ENCODE measurements at regions not wholly inside any gene's neighbourhood (a gene's known extent, or its start where the extent isn't known, plus 50 kb on each side); places are given as distances from the start of the nearest gene placed in this dataset.

DNA sequence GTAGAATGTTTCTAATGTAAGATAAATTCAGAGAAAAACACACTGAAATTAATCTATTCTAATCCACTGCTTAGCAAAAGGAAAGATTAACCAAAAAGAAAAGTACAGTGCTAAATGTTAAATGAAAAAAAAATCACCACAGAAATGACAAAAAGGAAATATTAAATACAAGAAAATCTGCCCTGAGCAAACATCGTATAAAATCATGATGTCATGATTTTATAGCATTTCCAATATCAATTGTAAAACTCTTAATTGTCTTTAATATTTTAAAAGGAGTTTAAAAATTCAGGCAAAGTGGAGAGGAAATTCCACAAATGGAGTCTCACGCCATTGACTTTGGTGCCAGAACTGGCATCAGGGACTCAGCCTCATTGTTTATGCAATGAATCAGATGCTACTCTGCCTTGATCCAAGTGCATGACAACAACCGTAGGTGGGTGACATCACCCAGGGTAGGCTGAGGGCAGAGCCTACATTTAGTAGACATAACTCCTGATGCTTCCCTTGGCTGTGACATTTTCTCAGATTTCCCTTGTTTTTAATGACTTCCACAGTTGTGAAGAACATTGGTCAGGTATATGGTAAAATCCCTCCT is 696.8 kb downstream of the SEMA5A start:
- no peaks in the 10 kb centered on the region for H3K4me1 ChIP-seq (ENCODE audit: control insufficient read depth, insufficient read depth, low read length)
- H3K4me3 ChIP-seq (ENCODE audit: low read length): no peak overlapping the region
- no peak for DNase-seq
- no peaks in the 10 kb centered on the region for H3K9me3 ChIP-seq (replicated peaks; ENCODE audit: control insufficient read depth, low read depth, low read length)
- no peaks in the 10 kb centered on the region for H3K27me3 ChIP-seq (ENCODE audit: control insufficient read depth, insufficient read depth, low read length)
- H3K36me3 ChIP-seq (ENCODE audit: control insufficient read depth, insufficient read depth, low read length): no peaks in the 10 kb centered on the region
- 100% methylated on average over 1 of the region's 3 CpGs for WGBS (ENCODE audit: insufficient coverage)
- no peak overlapping the region for H3K27ac ChIP-seq (ENCODE audit: low read length)

DNA sequence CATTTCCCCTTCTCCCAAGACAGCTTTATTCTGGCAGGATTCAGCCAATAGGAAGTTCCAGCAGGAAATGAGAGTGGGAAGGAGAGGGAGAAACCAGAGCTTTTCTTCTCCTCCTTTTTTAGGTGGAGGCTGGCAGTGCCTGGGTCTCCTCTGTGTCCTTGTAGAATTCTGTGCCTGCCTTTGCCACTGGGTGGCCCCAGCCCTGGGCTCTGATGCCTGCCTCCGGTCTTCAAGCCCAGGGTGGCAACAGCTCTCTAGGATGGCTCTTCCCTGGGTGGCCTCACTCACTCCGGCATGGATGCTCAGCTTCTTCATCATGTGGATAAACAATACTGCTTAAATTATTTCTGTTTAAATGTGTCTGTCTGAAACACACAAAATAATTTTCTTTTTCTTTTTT is 694.8 kb downstream of the SEMA5A start:
- no peak for DNase-seq
- WGBS (ENCODE audit: insufficient coverage): 80% methylated on average over 1 of the region's 2 CpGs
- H3K36me3 ChIP-seq (ENCODE audit: control insufficient read depth, insufficient read depth, low read length): no peaks in the 10 kb centered on the region
- H3K27ac ChIP-seq (ENCODE audit: low read length): no peak overlapping the region
- H3K9me3 ChIP-seq (replicated peaks; ENCODE audit: control insufficient read depth, low read depth, low read length): no peaks in the 10 kb centered on the region
- no peaks in the 10 kb centered on the region for H3K27me3 ChIP-seq (ENCODE audit: control insufficient read depth, insufficient read depth, low read length)
- H3K4me3 ChIP-seq (ENCODE audit: low read length): no peak overlapping the region
- H3K4me1 ChIP-seq (ENCODE audit: control insufficient read depth, insufficient read depth, low read length): no peaks in the 10 kb centered on the region

DNA sequence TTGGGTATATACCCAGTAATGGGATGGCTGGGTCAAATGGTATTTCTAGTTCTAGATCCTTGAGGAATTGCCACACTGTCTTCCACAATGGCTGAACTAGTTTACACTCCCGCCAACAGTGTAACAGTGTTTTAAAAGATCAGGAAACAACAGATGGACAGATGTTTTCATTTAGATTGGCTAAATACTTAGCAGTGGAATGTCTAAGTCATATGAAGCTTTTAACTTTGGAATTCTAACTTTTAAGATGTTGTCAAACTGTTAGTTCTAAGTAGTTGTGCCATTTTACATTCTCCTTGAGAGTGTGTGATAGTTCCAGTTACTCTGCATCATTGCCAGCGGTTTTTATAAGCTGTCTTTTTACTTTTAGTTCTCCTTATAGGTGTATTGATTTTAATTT is 688.8 kb downstream of the SEMA5A start:
- DNase-seq: no peak
- no CpG with 5 or more reads among the region's 2 CpGs for WGBS (ENCODE audit: insufficient coverage)
- Histone ChIP-seq H3K4me3 (ENCODE audit: low read length) (no peak overlapping the region), H3K9me3 (replicated peaks; ENCODE audit: control insufficient read depth, low read depth, low read length) (no peaks in the 10 kb centered on the region), H3K27ac (ENCODE audit: low read length) (no peak overlapping the region), H3K27me3 (ENCODE audit: control insufficient read depth, insufficient read depth, low read length) (no peaks in the 10 kb centered on the region), H3K36me3 (ENCODE audit: control insufficient read depth, insufficient read depth, low read length) (no peaks in the 10 kb centered on the region), H3K4me1 (ENCODE audit: control insufficient read depth, insufficient read depth, low read length) (no peaks in the 10 kb centered on the region)

DNA sequence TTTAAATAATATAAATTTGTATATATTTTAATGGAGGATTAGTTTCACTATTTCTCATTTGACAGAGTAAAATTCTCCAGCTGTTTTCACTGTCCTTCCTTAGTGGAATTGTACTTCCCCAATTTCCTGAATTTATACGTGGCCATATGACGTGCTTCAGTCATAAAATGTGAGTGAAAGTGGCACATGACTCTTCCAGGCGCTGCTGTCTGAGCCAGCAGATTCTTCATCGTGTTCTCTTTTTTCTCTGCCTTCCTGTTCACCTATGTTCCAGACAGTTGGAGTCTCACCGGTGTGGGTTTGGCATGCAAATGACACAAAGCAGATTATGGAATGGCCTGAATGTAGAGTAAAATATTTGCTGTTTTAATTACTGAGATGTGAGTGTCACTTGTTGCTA is 684.1 kb downstream of the SEMA5A start:
- Histone ChIP-seq H3K4me3 (ENCODE audit: low read length) (no peak overlapping the region), H3K4me1 (ENCODE audit: control insufficient read depth, insufficient read depth, low read length) (no peaks in the 10 kb centered on the region), H3K9me3 (replicated peaks; ENCODE audit: control insufficient read depth, low read depth, low read length) (no peaks in the 10 kb centered on the region), H3K27ac (ENCODE audit: low read length) (no peak overlapping the region), H3K36me3 (ENCODE audit: control insufficient read depth, insufficient read depth, low read length) (no peaks in the 10 kb centered on the region), H3K27me3 (ENCODE audit: control insufficient read depth, insufficient read depth, low read length) (no peaks in the 10 kb centered on the region)
- no CpG with 5 or more reads among the region's 5 CpGs for WGBS (ENCODE audit: insufficient coverage)
- DNase-seq: no peak

DNA sequence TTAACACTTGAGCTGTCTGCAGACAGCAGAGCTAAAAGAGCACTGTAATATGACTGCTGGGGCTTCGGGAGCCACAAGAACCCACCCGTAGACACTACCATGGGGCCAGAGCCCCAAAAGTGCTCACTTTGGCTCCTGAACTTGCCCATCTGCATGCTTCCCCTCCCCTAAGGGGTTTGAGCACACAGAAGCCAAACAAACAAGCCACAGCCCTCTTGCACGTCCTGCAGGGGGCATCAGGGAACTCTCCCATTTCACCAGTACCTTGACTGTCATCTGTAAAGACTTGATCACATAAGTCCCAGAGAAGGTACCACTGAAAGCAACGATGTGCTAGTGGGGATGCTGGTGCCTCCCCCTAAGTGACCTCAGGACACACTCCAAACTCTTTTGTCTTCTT is 681.8 kb downstream of the SEMA5A start:
- H3K4me1 ChIP-seq (ENCODE audit: control insufficient read depth, insufficient read depth, low read length): no peaks in the 10 kb centered on the region
- no peak overlapping the region for H3K27ac ChIP-seq (ENCODE audit: low read length)
- H3K4me3 ChIP-seq (ENCODE audit: low read length): no peak overlapping the region
- WGBS (ENCODE audit: insufficient coverage): 80% methylated on average over 2 of the region's 4 CpGs
- no peak for DNase-seq
- no peaks in the 10 kb centered on the region for H3K9me3 ChIP-seq (replicated peaks; ENCODE audit: control insufficient read depth, low read depth, low read length)
- no peaks in the 10 kb centered on the region for H3K36me3 ChIP-seq (ENCODE audit: control insufficient read depth, insufficient read depth, low read length)
- no peaks in the 10 kb centered on the region for H3K27me3 ChIP-seq (ENCODE audit: control insufficient read depth, insufficient read depth, low read length)

DNA sequence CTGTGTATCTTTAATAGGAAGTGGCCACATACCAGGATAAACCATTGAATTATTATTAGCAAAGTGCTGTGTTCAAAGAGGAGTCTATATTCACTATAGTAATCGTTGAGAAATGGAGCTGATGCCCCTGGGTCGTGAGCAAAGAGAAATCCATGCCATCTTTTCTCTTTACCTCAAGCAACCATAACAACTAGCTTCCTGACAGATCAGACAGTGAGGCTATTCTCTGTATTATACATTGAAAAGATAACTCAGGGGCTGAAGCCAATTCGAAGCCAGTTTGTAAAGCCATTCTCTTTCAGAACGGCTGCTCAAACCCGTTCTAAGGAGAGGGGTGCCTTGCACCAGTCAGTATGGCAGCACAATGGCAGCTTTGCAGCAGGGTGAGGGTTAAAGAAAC is 680.6 kb downstream of the SEMA5A start:
- H3K4me3 ChIP-seq (ENCODE audit: low read length): no peak overlapping the region
- H3K27ac ChIP-seq (ENCODE audit: low read length): no peak overlapping the region
- DNase-seq: no peak
- H3K4me1 ChIP-seq (ENCODE audit: control insufficient read depth, insufficient read depth, low read length): no peaks in the 10 kb centered on the region
- no peaks in the 10 kb centered on the region for H3K36me3 ChIP-seq (ENCODE audit: control insufficient read depth, insufficient read depth, low read length)
- H3K27me3 ChIP-seq (ENCODE audit: control insufficient read depth, insufficient read depth, low read length): peaks cover 2% of the 10 kb centered on the region
- WGBS (ENCODE audit: insufficient coverage): 69% methylated on average over 2 of the region's 5 CpGs
- no peaks in the 10 kb centered on the region for H3K9me3 ChIP-seq (replicated peaks; ENCODE audit: control insufficient read depth, low read depth, low read length)

DNA sequence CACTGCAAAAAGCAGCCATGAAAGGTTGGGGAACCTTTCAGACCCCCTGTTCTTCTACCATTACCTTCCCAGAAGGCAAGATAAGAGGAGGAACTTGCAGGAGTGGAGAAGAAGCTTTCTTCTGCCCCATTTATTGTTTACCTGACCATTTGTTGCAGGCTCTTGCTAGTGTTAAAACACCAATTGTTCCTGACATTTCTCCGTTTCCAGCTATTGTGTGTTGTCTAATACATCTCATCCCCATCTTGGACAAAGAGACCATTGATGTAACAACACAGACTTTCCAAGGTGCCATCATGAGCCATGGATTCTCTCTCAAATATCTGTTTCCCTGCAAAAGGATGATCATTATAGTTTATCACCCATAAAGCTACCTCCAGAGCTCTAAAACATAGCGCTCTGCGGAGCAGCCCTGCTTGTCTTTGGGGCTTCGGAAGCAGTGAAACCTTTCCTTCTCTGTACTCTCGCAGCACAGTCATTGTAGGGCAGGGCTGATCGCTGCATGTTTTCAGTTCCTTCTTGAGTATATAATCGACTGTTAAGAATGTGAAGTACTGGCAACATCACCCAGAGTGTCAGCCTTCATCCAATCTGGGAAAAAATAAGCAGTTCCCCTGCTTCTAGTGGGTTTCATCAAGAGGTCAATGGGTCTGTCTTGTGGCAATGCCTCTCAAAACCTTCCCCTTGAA is 680.0 kb downstream of the SEMA5A start:
- Histone ChIP-seq H3K36me3 (ENCODE audit: control insufficient read depth, insufficient read depth, low read length) (no peaks in the 10 kb centered on the region), H3K4me1 (ENCODE audit: control insufficient read depth, insufficient read depth, low read length) (no peaks in the 10 kb centered on the region), H3K9me3 (replicated peaks; ENCODE audit: control insufficient read depth, low read depth, low read length) (no peaks in the 10 kb centered on the region), H3K27ac (ENCODE audit: low read length) (no peak overlapping the region), H3K27me3 (ENCODE audit: control insufficient read depth, insufficient read depth, low read length) (peaks cover 2% of the 10 kb centered on the region), H3K4me3 (ENCODE audit: low read length) (no peak overlapping the region)
- DNase-seq: no peak
- 86% methylated on average over 6 of the region's 7 CpGs for whole genome bisulfite sequencing (ENCODE audit: insufficient coverage)

DNA sequence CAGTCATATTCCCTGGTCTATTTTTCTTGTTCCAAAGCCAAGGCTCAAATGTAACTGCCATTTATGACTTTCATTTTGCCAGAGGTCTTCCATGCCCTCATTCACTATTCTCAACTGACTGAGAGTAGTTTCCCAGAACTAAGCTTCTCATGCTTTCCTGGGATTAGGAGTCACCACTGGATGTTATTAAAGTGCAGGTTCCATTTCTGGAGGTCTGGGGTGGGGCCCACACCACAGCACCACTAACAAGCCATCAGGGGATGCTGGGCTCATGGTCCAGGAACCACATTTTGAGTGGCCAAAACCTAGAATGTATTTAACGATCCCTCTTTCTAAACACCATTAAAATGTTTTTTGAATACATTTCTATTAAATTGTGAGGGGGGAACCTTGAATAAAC is 677.6 kb downstream of the SEMA5A start:
- no peak overlapping the region for H3K4me3 ChIP-seq (ENCODE audit: low read length)
- H3K9me3 ChIP-seq (replicated peaks; ENCODE audit: control insufficient read depth, low read depth, low read length): no peaks in the 10 kb centered on the region
- no peaks in the 10 kb centered on the region for H3K4me1 ChIP-seq (ENCODE audit: control insufficient read depth, insufficient read depth, low read length)
- DNase-seq: no peak
- no peak overlapping the region for H3K27ac ChIP-seq (ENCODE audit: low read length)
- H3K36me3 ChIP-seq (ENCODE audit: control insufficient read depth, insufficient read depth, low read length): no peaks in the 10 kb centered on the region
- H3K27me3 ChIP-seq (ENCODE audit: control insufficient read depth, insufficient read depth, low read length): peaks cover 2% of the 10 kb centered on the region
- WGBS (ENCODE audit: insufficient coverage): no CpG with 5 or more reads among the region's 1 CpG

DNA sequence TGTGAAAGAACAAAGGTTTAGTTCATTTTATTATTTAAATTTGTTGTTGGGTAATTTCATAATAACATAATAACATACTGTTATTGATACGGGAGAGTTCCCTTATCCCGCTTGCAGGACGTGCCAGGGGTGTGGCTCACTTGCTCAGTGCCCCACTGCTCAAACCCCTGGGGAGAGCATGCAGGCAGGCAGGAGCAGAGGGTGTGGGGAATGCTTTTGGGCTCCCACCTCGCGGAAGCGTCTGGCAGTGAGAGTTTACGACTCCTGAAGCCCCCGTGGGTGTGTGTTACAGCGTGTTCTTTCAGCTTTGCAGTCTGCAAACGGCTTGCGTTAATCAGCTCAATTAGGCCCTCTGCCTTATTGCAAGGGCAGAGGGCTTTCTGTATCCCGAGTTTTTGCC is 675.9 kb downstream of the SEMA5A start:
- DNase-seq: no peak
- Histone ChIP-seq H3K4me1 (ENCODE audit: control insufficient read depth, insufficient read depth, low read length) (no peaks in the 10 kb centered on the region), H3K27ac (ENCODE audit: low read length) (no peak overlapping the region), H3K36me3 (ENCODE audit: control insufficient read depth, insufficient read depth, low read length) (no peaks in the 10 kb centered on the region), H3K4me3 (ENCODE audit: low read length) (no peak overlapping the region), H3K27me3 (ENCODE audit: control insufficient read depth, insufficient read depth, low read length) (peaks cover 2% of the 10 kb centered on the region), H3K9me3 (replicated peaks; ENCODE audit: control insufficient read depth, low read depth, low read length) (no peaks in the 10 kb centered on the region)
- 33% methylated on average over 11 of the region's 12 CpGs for WGBS (ENCODE audit: insufficient coverage)

DNA sequence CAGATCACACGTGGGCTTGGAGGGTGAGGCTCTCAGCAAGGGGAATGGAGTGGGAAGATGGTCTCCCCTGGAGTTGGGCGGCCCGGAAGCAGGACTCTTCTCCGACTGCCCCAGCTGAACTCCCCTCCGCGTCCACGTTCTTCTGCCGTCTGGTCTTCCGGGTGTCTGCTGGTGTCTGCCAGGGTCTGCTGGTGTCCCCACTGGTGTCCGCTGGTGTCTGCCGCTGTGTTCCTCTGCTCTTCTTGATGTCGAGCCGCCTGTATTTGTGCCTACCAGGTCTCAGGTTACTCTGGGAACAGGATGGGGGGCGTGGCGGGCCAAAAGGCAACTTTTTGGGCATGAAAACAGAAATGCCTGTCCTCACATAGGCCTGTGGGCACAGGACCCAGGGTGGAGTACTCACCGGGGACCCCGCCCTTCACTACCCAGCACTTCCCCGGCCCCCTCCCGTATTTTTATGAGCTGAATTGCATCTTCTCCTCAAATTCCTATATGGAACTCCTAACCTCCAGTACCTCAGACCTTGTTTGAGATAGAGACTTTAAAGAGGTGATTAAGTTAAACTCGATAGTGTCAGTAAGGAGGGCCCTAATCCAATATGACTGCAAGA is 675.4 kb downstream of the SEMA5A start:
- H3K9me3 ChIP-seq (replicated peaks; ENCODE audit: control insufficient read depth, low read depth, low read length): no peaks in the 10 kb centered on the region
- DNase-seq: no peak
- 81% methylated on average over 15 of the region's 20 CpGs for WGBS (ENCODE audit: insufficient coverage)

More for the DNA sequence above, 675.4 kb downstream of the SEMA5A start:
- H3K27me3 ChIP-seq (ENCODE audit: control insufficient read depth, insufficient read depth, low read length): peaks cover 2% of the 10 kb centered on the region
- H3K4me3 ChIP-seq (ENCODE audit: low read length): no peak overlapping the region
- no peaks in the 10 kb centered on the region for H3K36me3 ChIP-seq (ENCODE audit: control insufficient read depth, insufficient read depth, low read length)
- no peaks in the 10 kb centered on the region for H3K4me1 ChIP-seq (ENCODE audit: control insufficient read depth, insufficient read depth, low read length)
- no peak overlapping the region for H3K27ac ChIP-seq (ENCODE audit: low read length)

Measured in muscle of leg (tissue), 3 donors.